Neural crest cell (in vitro differentiated cells): ENCODE measurements at regions not wholly inside any gene's neighbourhood (a gene's known extent, or its start where the extent isn't known, plus 50 kb on each side); places are given as distances from the start of the nearest gene placed in this dataset.

Experiments used
- DNase-seq: peaks from one replicate; pipeline ENCODE4 v3.0.0; 2021; ENCODE audit warnings: low read depth, mixed read lengths, low spot score
- H3K27ac Mint-ChIP-seq: one replicate; pipeline ENCODE4 v1.8.0; 2021; ENCODE audit warnings: mild to moderate bottlenecking, mixed read lengths; ENCODE audit not compliant: unreplicated experiment
- H3K27me3 Mint-ChIP-seq: 2 replicates; pipeline ENCODE4 v1.8.0; 2021; ENCODE audit warnings: low read depth, mild to moderate bottlenecking, mixed read lengths
- H3K36me3 Mint-ChIP-seq: 2 replicates; pipeline ENCODE4 v1.8.0; 2021; ENCODE audit warnings: low read depth, mild to moderate bottlenecking, mixed read lengths
- H3K4me1 Mint-ChIP-seq: 2 replicates; pipeline ENCODE4 v1.8.0; 2021; ENCODE audit warnings: mixed read lengths
- H3K4me3 Mint-ChIP-seq: one replicate; pipeline ENCODE4 v1.8.0; 2021; ENCODE audit warnings: mild to moderate bottlenecking, mixed read lengths
- H3K9me3 Mint-ChIP-seq: 2 replicates; pipeline ENCODE4 v1.8.0; 2021; ENCODE audit warnings: mixed read lengths
- CTCF ChIP-seq: fragments of 200-600 bp; sonication (generic); conservative IDR thresholded peaks from 2 replicates; pipeline ENCODE4 v1.5.0; 2021; ENCODE audit warnings: antibody characterized with exemption, mild to moderate bottlenecking

- Mint-ChIP-seq H3K9me3 (no peaks in the 10 kb centered on the region), H3K27ac (no peak overlapping the region), H3K4me1 (peaks cover 19% of the 10 kb centered on the region), H3K4me3 (no peak overlapping the region), H3K27me3 (no peaks in the 10 kb centered on the region), H3K36me3 (no peaks in the 10 kb centered on the region)
- TF ChIP-seq CTCF: peak; percentile 60
- no peak for DNase-seq
Measured at GRCh38 chr6:43856005-43856765, 86.2 kb downstream of the VEGFA start.

- Mint-ChIP-seq H3K9me3 (no peaks in the 10 kb centered on the region), H3K27ac (no peak overlapping the region), H3K27me3 (no peaks in the 10 kb centered on the region), H3K4me1 (peaks cover 21% of the 10 kb centered on the region), H3K4me3 (no peak overlapping the region), H3K36me3 (no peaks in the 10 kb centered on the region)
- no peak for TF ChIP-seq CTCF
- no peak for DNase-seq
Measured at GRCh38 chr6:43855247-43855646, 85.2 kb downstream of the VEGFA start.

- Mint-ChIP-seq H3K36me3 (no peaks in the 10 kb centered on the region), H3K27ac (no peak overlapping the region), H3K27me3 (no peaks in the 10 kb centered on the region), H3K4me1 (peaks cover 11% of the 10 kb centered on the region), H3K9me3 (no peaks in the 10 kb centered on the region), H3K4me3 (no peak overlapping the region)
- no peak for DNase-seq
- TF ChIP-seq CTCF: no peak
Measured at GRCh38 chr6:43853066-43853650, 83.1 kb downstream of the VEGFA start.

- no peak for DNase-seq
- TF ChIP-seq CTCF: no peak
- Mint-ChIP-seq H3K36me3 (no peaks in the 10 kb centered on the region), H3K4me1 (peaks cover 11% of the 10 kb centered on the region), H3K4me3 (no peak overlapping the region), H3K9me3 (no peaks in the 10 kb centered on the region), H3K27ac (no peak overlapping the region), H3K27me3 (no peaks in the 10 kb centered on the region)
Measured at GRCh38 chr6:43852350-43852864, 82.4 kb downstream of the VEGFA start.

GRCh38 chr6:43851204-43851865, 81.3 kb downstream of the VEGFA start:
- H3K36me3 Mint-ChIP-seq: no peaks in the 10 kb centered on the region
- H3K4me1 Mint-ChIP-seq: peaks cover 11% of the 10 kb centered on the region
- no peak overlapping the region for H3K4me3 Mint-ChIP-seq
- no peak for DNase-seq
- H3K27ac Mint-ChIP-seq: no peak overlapping the region
- no peaks in the 10 kb centered on the region for H3K9me3 Mint-ChIP-seq
- no peaks in the 10 kb centered on the region for H3K27me3 Mint-ChIP-seq
- TF ChIP-seq CTCF: no peak
